ENCODE measurements at regions not wholly inside any gene's neighbourhood (a gene's known extent, or its start where the extent isn't known, plus 50 kb on each side); places are given as distances from the start of the nearest gene placed in this dataset.

DNA sequence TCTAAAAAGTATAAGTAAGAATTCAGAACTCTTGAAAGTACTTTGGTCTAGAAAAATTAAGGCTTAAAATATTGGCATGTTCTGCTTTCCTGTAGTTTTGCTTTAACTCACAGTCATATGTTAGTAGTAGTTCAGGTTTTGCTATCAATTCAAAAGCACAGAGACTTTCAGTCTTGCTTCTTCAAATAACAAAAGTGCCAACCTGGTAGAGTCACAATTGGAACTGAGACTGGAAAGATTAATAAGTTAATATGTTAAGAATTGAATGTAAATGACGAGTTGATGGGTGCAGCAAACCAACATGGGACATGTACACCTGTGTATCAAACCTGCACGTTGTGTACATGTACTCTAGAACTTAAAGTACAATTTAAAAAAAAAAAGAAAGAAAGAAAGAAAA, 822.3 kb downstream of the MTRR start:
- Histone ChIP-seq H3K27ac (no peak overlapping the region), H3K36me3 (no peaks in the 10 kb centered on the region), H3K4me1 (peaks cover 0 to 17% (median 4%) of the 10 kb centered on the region in 4 donors), H3K9me3 (no peaks in the 10 kb centered on the region), H3K27me3 (no peaks in the 10 kb centered on the region), H3K4me3 (no peak overlapping the region)
- DNase-seq: no peak
- intact Hi-C loops (cut with DNase I; ENCODE audit: low total_unique reads): no loop called here
- TF ChIP-seq, protein P1, sequence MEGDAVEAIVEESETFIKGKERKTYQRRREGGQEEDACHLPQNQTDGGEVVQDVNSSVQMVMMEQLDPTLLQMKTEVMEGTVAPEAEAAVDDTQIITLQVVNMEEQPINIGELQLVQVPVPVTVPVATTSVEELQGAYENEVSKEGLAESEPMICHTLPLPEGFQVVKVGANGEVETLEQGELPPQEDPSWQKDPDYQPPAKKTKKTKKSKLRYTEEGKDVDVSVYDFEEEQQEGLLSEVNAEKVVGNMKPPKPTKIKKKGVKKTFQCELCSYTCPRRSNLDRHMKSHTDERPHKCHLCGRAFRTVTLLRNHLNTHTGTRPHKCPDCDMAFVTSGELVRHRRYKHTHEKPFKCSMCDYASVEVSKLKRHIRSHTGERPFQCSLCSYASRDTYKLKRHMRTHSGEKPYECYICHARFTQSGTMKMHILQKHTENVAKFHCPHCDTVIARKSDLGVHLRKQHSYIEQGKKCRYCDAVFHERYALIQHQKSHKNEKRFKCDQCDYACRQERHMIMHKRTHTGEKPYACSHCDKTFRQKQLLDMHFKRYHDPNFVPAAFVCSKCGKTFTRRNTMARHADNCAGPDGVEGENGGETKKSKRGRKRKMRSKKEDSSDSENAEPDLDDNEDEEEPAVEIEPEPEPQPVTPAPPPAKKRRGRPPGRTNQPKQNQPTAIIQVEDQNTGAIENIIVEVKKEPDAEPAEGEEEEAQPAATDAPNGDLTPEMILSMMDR (IDR thresholded peaks at IDR 0.05): no peak

DNA sequence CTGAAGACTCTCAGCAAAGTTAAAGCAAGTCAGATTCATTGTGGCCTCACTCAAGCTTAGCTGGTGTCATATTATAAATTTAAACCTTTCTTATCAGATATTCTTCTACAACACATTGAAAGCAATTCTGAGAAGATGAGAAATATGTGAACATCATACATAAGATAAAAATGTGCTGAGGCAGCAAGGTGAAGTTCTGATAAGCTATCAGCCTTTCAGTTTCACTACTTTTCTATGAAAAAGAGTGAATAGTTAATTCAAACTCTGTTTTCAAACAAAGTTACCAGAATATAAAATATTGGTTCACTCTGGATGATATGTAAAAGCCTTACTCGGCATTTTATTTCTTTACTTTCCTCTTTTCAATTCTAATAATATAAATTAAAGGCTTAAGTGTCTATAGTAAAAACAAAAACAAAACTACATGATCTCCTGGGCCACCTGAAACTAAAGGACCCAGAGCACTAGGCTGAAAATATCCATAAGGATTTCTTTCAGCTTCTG, 824.4 kb downstream of the MTRR start:
- TF ChIP-seq, protein P1 (IDR thresholded peaks at IDR 0.05): no peak
- H3K36me3 ChIP-seq: no peaks in the 10 kb centered on the region
- no peak for DNase-seq
- no peaks in the 10 kb centered on the region for H3K9me3 ChIP-seq
- H3K4me1 ChIP-seq: peaks cover 0 to 11% (median 2%) of the 10 kb centered on the region in 4 donors
- H3K27me3 ChIP-seq: no peaks in the 10 kb centered on the region
- intact Hi-C loops (cut with DNase I; ENCODE audit: low total_unique reads): no loop called here
- no peak overlapping the region for H3K4me3 ChIP-seq
- H3K27ac ChIP-seq: no peak overlapping the region

DNA sequence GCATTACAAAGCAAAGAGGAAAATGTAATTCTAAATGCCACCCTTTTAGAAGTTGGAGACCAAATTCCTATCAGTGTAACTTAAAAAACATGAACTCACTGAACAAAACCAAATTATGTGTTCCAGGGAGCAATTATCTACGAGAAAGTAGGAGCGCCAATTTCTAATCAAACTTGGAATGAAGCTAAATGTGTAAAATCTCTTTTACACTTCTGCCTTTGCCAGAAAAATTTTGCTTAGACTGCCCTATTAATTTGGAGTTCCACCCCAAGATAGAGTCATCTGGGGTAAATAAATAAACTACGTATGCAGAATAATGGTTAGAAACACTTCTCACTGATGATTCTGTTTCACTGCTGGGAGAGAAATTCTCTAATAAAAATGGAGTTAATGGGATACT, 825.6 kb downstream of the MTRR start:
- H3K9me3 ChIP-seq: no peaks in the 10 kb centered on the region
- peaks cover 0 to 11% (median 2%) of the 10 kb centered on the region in 4 donors for H3K4me1 ChIP-seq
- no peak overlapping the region for H3K27ac ChIP-seq
- no peak for DNase-seq
- H3K27me3 ChIP-seq: no peaks in the 10 kb centered on the region
- no peak overlapping the region for H3K4me3 ChIP-seq
- intact Hi-C loops (cut with DNase I; ENCODE audit: low total_unique reads): no loop called here
- no peaks in the 10 kb centered on the region for H3K36me3 ChIP-seq
- TF ChIP-seq, protein P1 (IDR thresholded peaks at IDR 0.05): no peak

DNA sequence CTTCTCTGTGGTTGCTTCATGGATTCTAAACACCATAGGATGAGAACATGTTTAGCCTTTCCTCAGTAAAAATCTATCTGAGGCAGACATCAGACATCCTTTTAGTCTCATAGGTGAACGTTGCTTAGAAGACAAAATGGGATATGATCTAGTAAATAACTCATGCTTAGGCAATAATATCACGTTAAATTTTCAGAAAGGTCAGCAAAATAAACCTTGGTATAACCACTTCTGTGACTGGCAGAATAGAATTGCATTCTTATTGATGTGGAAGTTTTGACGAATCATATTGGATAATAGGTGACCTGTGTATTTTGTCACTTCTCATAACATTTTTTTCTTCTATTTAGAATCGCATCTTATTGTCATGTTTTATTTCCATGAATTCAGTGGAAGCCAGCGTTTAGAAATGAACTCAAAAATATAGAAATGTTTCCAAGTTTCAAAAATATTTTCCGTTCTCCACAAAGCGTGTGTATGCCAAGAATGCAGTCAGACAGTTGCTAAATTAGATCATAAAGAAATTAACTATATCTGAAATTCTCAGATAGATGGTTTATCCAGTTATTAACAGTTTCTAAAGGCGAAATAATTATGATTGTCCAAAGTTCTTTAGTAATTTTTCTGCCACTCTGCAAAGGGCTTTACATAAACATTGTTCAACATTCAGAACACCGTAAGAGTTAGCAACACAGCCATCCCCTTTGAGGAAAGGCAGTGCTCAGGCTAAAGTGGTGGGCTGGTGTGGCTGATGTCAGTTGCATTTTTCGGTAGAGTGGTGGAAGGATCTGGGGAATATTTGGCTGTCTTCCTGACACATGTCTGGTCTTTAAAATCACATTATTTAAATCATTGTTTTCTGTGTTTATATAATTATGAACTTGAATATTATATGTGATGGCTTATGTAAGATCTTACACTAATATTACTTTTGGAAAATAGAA, 827.2 kb downstream of the MTRR start:
- no peaks in the 10 kb centered on the region for H3K36me3 ChIP-seq
- H3K4me3 ChIP-seq: no peak overlapping the region
- H3K27ac ChIP-seq: no peak overlapping the region
- intact Hi-C loops (cut with DNase I; ENCODE audit: low total_unique reads): no loop called here
- no peaks in the 10 kb centered on the region for H3K27me3 ChIP-seq
- no peaks in the 10 kb centered on the region for H3K9me3 ChIP-seq
- H3K4me1 ChIP-seq: peaks cover 0 to 18% (median 2%) of the 10 kb centered on the region in 4 donors
- TF ChIP-seq, protein P1 (IDR thresholded peaks at IDR 0.05): no peak
- no peak for DNase-seq

DNA sequence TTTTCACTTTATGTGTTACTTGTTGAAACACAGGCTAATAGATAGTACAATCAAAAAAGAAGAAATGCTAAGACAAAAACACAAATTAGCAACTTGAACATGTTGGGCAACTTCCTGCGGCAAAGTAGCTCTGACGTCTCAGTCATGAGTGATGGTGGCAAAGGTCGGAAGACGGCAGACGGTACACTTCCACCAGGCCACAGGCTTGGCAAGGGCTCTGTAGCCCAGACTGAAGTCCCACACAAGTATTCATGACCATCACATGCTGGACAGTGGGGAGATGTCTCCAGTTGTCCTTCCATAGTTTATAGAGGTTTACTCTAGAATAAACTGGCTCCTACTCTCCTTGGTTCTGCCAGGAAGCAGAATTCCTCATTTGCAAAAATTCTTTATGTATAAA, 831.3 kb downstream of the MTRR start:
- H3K9me3 ChIP-seq: no peaks in the 10 kb centered on the region
- no peak overlapping the region for H3K4me3 ChIP-seq
- TF ChIP-seq, protein P1 (IDR thresholded peaks at IDR 0.05): no peak
- H3K4me1 ChIP-seq: peaks cover 0 to 19% (median 2%) of the 10 kb centered on the region in 4 donors
- no peak for DNase-seq
- H3K27me3 ChIP-seq: no peaks in the 10 kb centered on the region
- intact Hi-C loops (cut with DNase I; ENCODE audit: low total_unique reads): no loop called here
- H3K27ac ChIP-seq: no peak overlapping the region
- H3K36me3 ChIP-seq: no peaks in the 10 kb centered on the region

Data from tibial artery (tissue), 4 donors.